HCT116 (cell line): ENCODE measurements at regions not wholly inside any gene's neighbourhood (a gene's known extent, or its start where the extent isn't known, plus 50 kb on each side); places are given as distances from the start of the nearest gene placed in this dataset.

Source experiments
- ATAC-seq: fragments of 200-7000 bp; cut with Tn5 transposase; 2 replicates; pipeline ENCODE4 v1.9.1; 2020; ENCODE audit warnings: mild to moderate bottlenecking, moderate library complexity
- BruUV-seq: library from RNA; stranded (reverse); fragments of 400-500 nt; replicated peaks from 2 replicates; lab custom pipeline; 2021; lab: Mats Ljungman, UMichigan
- CTCF ChIA-PET: fragments of 300-600 bp; sonication (Branson Sonifier 250); formaldehyde crosslinking; loops from one replicate; lab custom pipeline; 2021; ENCODE audit warnings: antibody characterized with exemption; lab: Charles Lee
- POLR2A ChIA-PET: fragments of 300-600, 350-600 bp; sonication (Branson Sonifier 250); formaldehyde crosslinking; loops from one replicate; lab custom pipeline; 2021; ENCODE audit warnings: antibody characterized with exemption; lab: Charles Lee
- RAD21 ChIA-PET, 2 experiments: fragments of 300-600 bp; sonication (Branson Sonifier 250); formaldehyde crosslinking; loops; one replicate each; lab custom pipeline; 2023; ENCODE audit warnings: low total read pairs in 2 of 2; ENCODE audit not compliant: uncharacterized antibody in 2 of 2, unreplicated experiment in 2 of 2, low non-redundant PET in 1 of 2; lab: Charles Lee
- DNase-seq: peaks from one replicate; pipeline ENCODE4 v3.0.0-alpha.2; 2010; ENCODE audit warnings: low read depth, low spot score
- H2AFZ ChIP-seq: fragments of 200-600 bp; shearing (Covaris generic), sonication (generic); 2 replicates; pipeline ENCODE4 v1.6.1; 2017; ENCODE audit warnings: low read depth, mixed run types, mixed read lengths, antibody characterized with exemption, low read length; ENCODE audit not compliant: poor library complexity, severe bottlenecking
- H3K27ac ChIP-seq: 2 replicates; pipeline ENCODE4 v1.5.1; 2012; ENCODE audit warnings: low read depth, low read length
- H3K27me3 ChIP-seq: fragments of 200-600 bp; sonication (generic); 2 replicates; pipeline ENCODE4 v1.6.1; 2016; ENCODE audit warnings: mixed run types, low read length, mixed read lengths; ENCODE audit not compliant: insufficient read depth
- H3K36me3 ChIP-seq, 2 experiments: fragments of 200-500 bp in 1 of 2; fragments of 200-600 bp in 1 of 2; sonication (Bioruptor generic) in 1 of 2; sonication (generic) in 1 of 2; 2 replicates each; pipeline versions ENCODE4 v1.5.1 to v1.6.1; 2014 to 2016; ENCODE audit warnings: low read length in 2 of 2, inconsistent platforms in 1 of 2, mixed read lengths in 1 of 2, mixed run types in 1 of 2; ENCODE audit not compliant: insufficient read depth in 2 of 2, control insufficient read depth in 1 of 2
- H3K4me1 ChIP-seq, 2 experiments: fragments of 200-600 bp in 1 of 2; sonication (generic) in 1 of 2; 2 replicates each; pipeline versions ENCODE4 v1.5.1 to v1.6.1; 2012 to 2017; ENCODE audit warnings: low read length in 2 of 2, inconsistent platforms in 1 of 2, mild to moderate bottlenecking in 1 of 2, mixed read lengths in 1 of 2, mixed run types in 1 of 2, moderate library complexity in 1 of 2; ENCODE audit not compliant: insufficient read depth in 2 of 2, control insufficient read depth in 1 of 2
- H3K4me2 ChIP-seq: fragments of 200-600 bp; sonication (generic); 2 replicates; pipeline ENCODE4 v1.6.1; 2017; ENCODE audit warnings: mixed run types, low read length, mixed read lengths
- H3K4me3 ChIP-seq, 2 experiments: fragments of 200-600 bp in 1 of 2; sonication (generic) in 1 of 2; replicated peaks in 1 of 2; 2 replicates each; pipeline ENCODE4 v1.5.1; 2011 to 2016; ENCODE audit warnings: low read length in 2 of 2, control low read depth in 1 of 2, low read depth in 1 of 2, mild to moderate bottlenecking in 1 of 2, mixed read lengths in 1 of 2, mixed run types in 1 of 2
- H3K79me2 ChIP-seq: fragments of 200-600 bp; sonication (generic); 2 replicates; pipeline ENCODE4 v1.6.1; 2017; ENCODE audit warnings: mild to moderate bottlenecking, mixed run types, low read length, moderate library complexity, mixed read lengths; ENCODE audit not compliant: insufficient read depth
- H3K9ac ChIP-seq: fragments of 200-600 bp; sonication (generic); 2 replicates; pipeline ENCODE4 v1.6.1; 2016; ENCODE audit warnings: low read length, mixed read lengths
- H3K9me2 ChIP-seq: fragments of 200-600 bp; sonication (generic), shearing (Covaris generic); 2 replicates; pipeline ENCODE4 v1.6.1; 2017; ENCODE audit warnings: mixed run types, mild to moderate bottlenecking, moderate library complexity; ENCODE audit not compliant: insufficient read depth
- H3K9me3 ChIP-seq, 2 experiments: fragments of 200-500 bp in 1 of 2; fragments of 200-600 bp in 1 of 2; sonication (Bioruptor generic) in 1 of 2; sonication (generic) in 1 of 2; 2 replicates each; pipeline ENCODE4 v1.6.1; 2014 to 2017; ENCODE audit warnings: low read length in 2 of 2, mixed read lengths in 2 of 2, inconsistent platforms in 1 of 2, low read depth in 1 of 2, mild to moderate bottlenecking in 1 of 2, mixed run types in 1 of 2, moderate library complexity in 1 of 2; ENCODE audit not compliant: control insufficient read depth in 1 of 2, insufficient read depth in 1 of 2
- H4K20me1 ChIP-seq: fragments of 200-600 bp; sonication (generic), shearing (Covaris generic); 2 replicates; pipeline ENCODE4 v1.6.1; 2017; ENCODE audit warnings: mixed run types, mild to moderate bottlenecking, moderate library complexity; ENCODE audit not compliant: insufficient read depth
- CEBPB ChIP-seq: IDR thresholded peaks from 2 replicates; pipeline ENCODE4 v1.6.1; 2012; ENCODE audit warnings: low read depth
- CTCF ChIP-seq, 3 experiments: fragments of 200-600 bp in 1 of 3; sonication (generic) in 1 of 3; IDR thresholded peaks in 2 of 3; conservative IDR thresholded peaks in 1 of 3; 2 replicates each; pipeline ENCODE4 v1.5.1; 2012 to 2017; ENCODE audit warnings: low read depth in 2 of 3, low read length in 2 of 3, antibody characterized with exemption in 1 of 3, borderline replicate concordance in 1 of 3, control low read depth in 1 of 3, mild to moderate bottlenecking in 1 of 3, mixed read lengths in 1 of 3, mixed run types in 1 of 3, moderate library complexity in 1 of 3; ENCODE audit not compliant: insufficient read depth in 1 of 3
- EZH2 ChIP-seq: fragments of 200-600 bp; sonication (generic); IDR thresholded peaks from 2 replicates; pipeline ENCODE4 v1.6.1; 2017; ENCODE audit warnings: antibody characterized with exemption, mixed run types
- POLR2A ChIP-seq: IDR thresholded peaks from 2 replicates; pipeline ENCODE4 v1.7.0; 2011; ENCODE audit warnings: borderline replicate concordance; ENCODE audit not compliant: insufficient read depth, insufficient read length; ENCODE audit errors: extremely low read depth
- POLR2AphosphoS5 ChIP-seq: IDR thresholded peaks from 2 replicates; pipeline ENCODE4 v1.6.1; 2011; ENCODE audit warnings: mild to moderate bottlenecking, low read depth, low read length, moderate library complexity
- RAD21 ChIP-seq: IDR thresholded peaks from 2 replicates; pipeline ENCODE4 v1.6.1; 2012; ENCODE audit warnings: low read depth, mild to moderate bottlenecking
- REST ChIP-seq: IDR thresholded peaks from 2 replicates; pipeline ENCODE4 v1.6.1; 2012; ENCODE audit warnings: low read depth
- SIN3A ChIP-seq: IDR thresholded peaks from 2 replicates; pipeline ENCODE4 v1.6.1; 2012; ENCODE audit warnings: low read depth
- SP1 ChIP-seq: IDR thresholded peaks from 2 replicates; pipeline ENCODE4 v1.6.1; 2012; ENCODE audit warnings: low read depth
- SRF ChIP-seq: IDR thresholded peaks from 2 replicates; pipeline ENCODE4 v1.6.1; 2012; ENCODE audit warnings: low read depth
- TCF7L2 ChIP-seq: IDR thresholded peaks from 2 replicates; pipeline ENCODE4 v1.7.0; 2011; ENCODE audit warnings: borderline replicate concordance, inconsistent platforms; ENCODE audit not compliant: insufficient read depth, insufficient read length; ENCODE audit errors: extremely low read depth
- YY1 ChIP-seq: IDR thresholded peaks from 2 replicates; pipeline ENCODE4 v1.6.1; 2011; ENCODE audit warnings: low read length, low read depth, moderate library complexity, mild to moderate bottlenecking; ENCODE audit not compliant: insufficient replicate concordance; ENCODE audit errors: extremely low read depth
- ZNF274 ChIP-seq: fragments of 200-500 bp; sonication (Bioruptor generic); IDR thresholded peaks from 2 replicates; pipeline ENCODE4 v1.6.1; 2014; ENCODE audit warnings: mild to moderate bottlenecking, low read depth, low read length, inconsistent platforms
- intact Hi-C: fragments of 100-400 bp; cut with micrococcal nuclease; formaldehyde crosslinking; loops from 2 replicates; pipeline ENCODE4 v1.10.0; 2022
- TF ChIP-seq, protein P1 (sequence below): IDR thresholded peaks from 2 replicates; pipeline ENCODE4 v1.6.1; 2011; ENCODE audit warnings: mild to moderate bottlenecking, low read length, moderate library complexity; ENCODE audit not compliant: insufficient replicate concordance; ENCODE audit errors: extremely low read depth

- ATAC-seq (no peak), DNase-seq (no peak)
- H3K9me2 ChIP-seq = no peaks in the 10 kb centered on the region
- H3K36me3 ChIP-seq = no peaks in the 10 kb centered on the region
- no TSS peak for BruUV-seq
- H3K4me1 ChIP-seq = no peaks in the 10 kb centered on the region
- H4K20me1 ChIP-seq = no peaks in the 10 kb centered on the region
- no peak overlapping the region for H3K9ac ChIP-seq
- H3K4me3 ChIP-seq = no peak overlapping the region
- TF ChIP-seq TCF7L2 = no peak
- no peak for TF ChIP-seq RAD21
- no peak for TF ChIP-seq EZH2
- TF ChIP-seq SRF = no peak
- TF ChIP-seq REST = no peak
- no peak for TF ChIP-seq YY1
- TF ChIP-seq SP1 = no peak
- TF ChIP-seq SIN3A = no peak
- no peak for TF ChIP-seq POLR2A
- TF ChIP-seq ZNF274 = no peak
- no peak for TF ChIP-seq CTCF (IDR thresholded peaks at IDR 0.05 in 2 of 3, conservative IDR thresholded peaks at IDR 0.05 in 1 of 3; ENCODE audit: borderline replicate concordance in 1 of 3, insufficient read depth in 1 of 3, low read depth in 2 of 3, low read length in 2 of 3)
- TF ChIP-seq POLR2AphosphoS5 = no peak
- TF ChIP-seq CEBPB = no peak
- TF ChIP-seq, protein P1, sequence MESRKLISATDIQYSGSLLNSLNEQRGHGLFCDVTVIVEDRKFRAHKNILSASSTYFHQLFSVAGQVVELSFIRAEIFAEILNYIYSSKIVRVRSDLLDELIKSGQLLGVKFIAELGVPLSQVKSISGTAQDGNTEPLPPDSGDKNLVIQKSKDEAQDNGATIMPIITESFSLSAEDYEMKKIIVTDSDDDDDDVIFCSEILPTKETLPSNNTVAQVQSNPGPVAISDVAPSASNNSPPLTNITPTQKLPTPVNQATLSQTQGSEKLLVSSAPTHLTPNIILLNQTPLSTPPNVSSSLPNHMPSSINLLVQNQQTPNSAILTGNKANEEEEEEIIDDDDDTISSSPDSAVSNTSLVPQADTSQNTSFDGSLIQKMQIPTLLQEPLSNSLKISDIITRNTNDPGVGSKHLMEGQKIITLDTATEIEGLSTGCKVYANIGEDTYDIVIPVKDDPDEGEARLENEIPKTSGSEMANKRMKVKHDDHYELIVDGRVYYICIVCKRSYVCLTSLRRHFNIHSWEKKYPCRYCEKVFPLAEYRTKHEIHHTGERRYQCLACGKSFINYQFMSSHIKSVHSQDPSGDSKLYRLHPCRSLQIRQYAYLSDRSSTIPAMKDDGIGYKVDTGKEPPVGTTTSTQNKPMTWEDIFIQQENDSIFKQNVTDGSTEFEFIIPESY = no peak
- H3K79me2 ChIP-seq = no peaks in the 10 kb centered on the region
- H3K9me3 ChIP-seq = peaks cover 13 to 22% of the 10 kb centered on the region in 2 experiments; a peak in 2 of 4 replicates
- no peak overlapping the region for H2AFZ ChIP-seq
- no peak overlapping the region for H3K27ac ChIP-seq
- POLR2A ChIA-PET = no interaction called here
- CTCF ChIA-PET = no interaction called here
- H3K27me3 ChIP-seq = no peaks in the 10 kb centered on the region
- intact Hi-C loops = no loop called here
- RAD21 ChIA-PET = no interaction called here
- no peak overlapping the region for H3K4me2 ChIP-seq
These were observed 615.5 kb upstream of the ADAMTS5 start for GRCh38 chr21:27582246-27582947.
